SK-N-SH treated with all-trans-retinoic acid at 6 μM for 48 hours (cell line): ENCODE measurements at regions not wholly inside any gene's neighbourhood (a gene's known extent, or its start where the extent isn't known, plus 50 kb on each side); places are given as distances from the start of the nearest gene placed in this dataset.
"Not testable (repeated sequence)": the region's sequence is repeated elsewhere in the genome, so short reads cannot be mapped to it uniquely, and the experiment has no call there.

Experiments
- ATAC-seq: fragments of 200-7000 bp; cut with Tn5 transposase; 3 replicates; pipeline ENCODE4 v1.9.1; 2020; ENCODE audit warnings: mild to moderate bottlenecking, moderate library complexity
- ARNTL ChIP-seq: fragments of 450-650 bp; formaldehyde crosslinking; IDR thresholded peaks from 2 replicates; pipeline ENCODE4 v1.5.0; 2020; ENCODE audit warnings: low read depth, mild to moderate bottlenecking, moderate library complexity, borderline replicate concordance
- BACH2 ChIP-seq: fragments of 250-450 bp; sonication (Bioruptor Pico); IDR thresholded peaks from 2 replicates; pipeline ENCODE4 v1.9.0; 2021; ENCODE audit warnings: mild to moderate bottlenecking, borderline replicate concordance
- CREB5 ChIP-seq: fragments of 250-450 bp; sonication (Bioruptor Pico); IDR thresholded peaks from 2 replicates; pipeline ENCODE4 v1.5.1; 2020; ENCODE audit warnings: low read depth, mild to moderate bottlenecking, moderate library complexity
- CSDC2 ChIP-seq: fragments of 250-450 bp; sonication (Bioruptor Pico); IDR thresholded peaks from 2 replicates; pipeline ENCODE4 v1.5.0; 2020; ENCODE audit warnings: mild to moderate bottlenecking, moderate library complexity
- CSRNP3 ChIP-seq: fragments of 250-450 bp; sonication (Bioruptor Pico); IDR thresholded peaks from 2 replicates; pipeline ENCODE4 v1.5.1; 2021; ENCODE audit warnings: mild to moderate bottlenecking, moderate library complexity
- ESRRG ChIP-seq: fragments of 250-450 bp; sonication (Bioruptor Pico); IDR thresholded peaks from 2 replicates; pipeline ENCODE4 v1.6.1; 2021; ENCODE audit warnings: mild to moderate bottlenecking
- GLIS3 ChIP-seq: fragments of 250-450 bp; sonication (Bioruptor Pico); IDR thresholded peaks from 2 replicates; pipeline ENCODE4 v1.5.0; 2020; ENCODE audit warnings: mild to moderate bottlenecking, moderate library complexity
- ISL1 ChIP-seq: fragments of 250-450 bp; sonication (Bioruptor Pico); IDR thresholded peaks from 2 replicates; pipeline ENCODE4 v2.1.2; 2022; ENCODE audit warnings: mild to moderate bottlenecking, moderate library complexity
- OSR1 ChIP-seq: fragments of 250-450 bp; sonication (Bioruptor Pico); IDR thresholded peaks from 2 replicates; pipeline ENCODE4 v1.8.0; 2022; ENCODE audit warnings: moderate library complexity, mild to moderate bottlenecking, inconsistent platforms
- POU6F1 ChIP-seq: fragments of 250-450 bp; sonication (Bioruptor Pico); IDR thresholded peaks from 2 replicates; pipeline ENCODE4 v1.8.0; 2021; ENCODE audit warnings: low read depth, mild to moderate bottlenecking, moderate library complexity, borderline replicate concordance
- PPARA ChIP-seq: fragments of 250-450 bp; sonication (Bioruptor Pico); IDR thresholded peaks from 2 replicates; pipeline ENCODE4 v1.5.0; 2020; ENCODE audit warnings: mild to moderate bottlenecking, borderline replicate concordance
- RARB ChIP-seq: fragments of 250-450 bp; sonication (Bioruptor Pico); IDR thresholded peaks from 2 replicates; pipeline ENCODE4 v1.8.0; 2021; ENCODE audit warnings: mild to moderate bottlenecking, moderate library complexity
- SNAI2 ChIP-seq: fragments of 250-450 bp; sonication (Bioruptor Pico); IDR thresholded peaks from 2 replicates; pipeline ENCODE4 v1.5.0; 2020; ENCODE audit warnings: mild to moderate bottlenecking, moderate library complexity
- TCF4 ChIP-seq: fragments of 250-450 bp; sonication (Bioruptor Pico); IDR thresholded peaks from 2 replicates; pipeline ENCODE4 v1.8.0; 2021; ENCODE audit warnings: mild to moderate bottlenecking, moderate library complexity, borderline replicate concordance
- TOX ChIP-seq: fragments of 250-450 bp; sonication (Bioruptor Pico); IDR thresholded peaks from 2 replicates; pipeline ENCODE4 v1.8.0; 2021; ENCODE audit warnings: mild to moderate bottlenecking, moderate library complexity, borderline replicate concordance
- TSHZ2 ChIP-seq: fragments of 250-450 bp; sonication (Bioruptor Pico); IDR thresholded peaks from 2 replicates; pipeline ENCODE4 v1.5.0; 2020; ENCODE audit warnings: mild to moderate bottlenecking, moderate library complexity
- ZC3H10 ChIP-seq: fragments of 250-450 bp; sonication (Bioruptor Pico); IDR thresholded peaks from 2 replicates; pipeline ENCODE4 v1.5.1; 2021; ENCODE audit warnings: mild to moderate bottlenecking, moderate library complexity
- ZFP30 ChIP-seq: fragments of 450-650 bp; formaldehyde crosslinking; IDR thresholded peaks from 2 replicates; pipeline ENCODE4 v1.5.0; 2022; ENCODE audit warnings: mild to moderate bottlenecking, moderate library complexity
- ZNF565 ChIP-seq: fragments of 450-650 bp; formaldehyde crosslinking; conservative IDR thresholded peaks from 2 replicates; pipeline ENCODE4 v1.5.0; 2020; ENCODE audit warnings: low read depth, mild to moderate bottlenecking, moderate library complexity
- ZNF8 ChIP-seq: fragments of 450-650 bp; formaldehyde crosslinking; IDR thresholded peaks from 2 replicates; pipeline ENCODE4 v1.5.0; 2020; ENCODE audit warnings: mild to moderate bottlenecking, moderate library complexity

GRCh38 chr16:16940351-16940750, 530.4 kb downstream of the XYLT1 start:
- ATAC-seq = no peak
- TF ChIP-seq SNAI2 (CRISPR knock-in tag) = no peak
- TF ChIP-seq ZFP30 = no peak
- TF ChIP-seq OSR1 (CRISPR knock-in tag) = no peak
- no peak for TF ChIP-seq TCF4 (CRISPR knock-in tag)
- no peak for TF ChIP-seq TOX (CRISPR knock-in tag)
- TF ChIP-seq ARNTL (CRISPR knock-in tag) = no peak
- TF ChIP-seq ISL1 (CRISPR knock-in tag) = no peak
- no peak for TF ChIP-seq GLIS3 (CRISPR knock-in tag)
- TF ChIP-seq RARB = no peak
- TF ChIP-seq ZC3H10 = no peak

GRCh38 chr16:16942849-16943248, 527.9 kb downstream of the XYLT1 start:
- ATAC-seq = not testable (repeated sequence)

GRCh38 chr16:16945207-16945606, 525.6 kb downstream of the XYLT1 start:
- ATAC-seq = no peak
- TF ChIP-seq PPARA (CRISPR knock-in tag) = no peak
- TF ChIP-seq CSRNP3 = no peak
- no peak for TF ChIP-seq BACH2
- TF ChIP-seq TSHZ2 (CRISPR knock-in tag) = no peak
- TF ChIP-seq CSDC2 (CRISPR knock-in tag) = no peak
- no peak for TF ChIP-seq OSR1 (CRISPR knock-in tag)
- no peak for TF ChIP-seq ZNF565 (CRISPR knock-in tag)
- TF ChIP-seq ZFP30 = no peak
- TF ChIP-seq ISL1 (CRISPR knock-in tag) = no peak
- no peak for TF ChIP-seq CREB5

- no peak for ATAC-seq
- TF ChIP-seq ESRRG (CRISPR knock-in tag) (no peak), PPARA (CRISPR knock-in tag) (no peak), POU6F1 (CRISPR knock-in tag) (no peak), TSHZ2 (CRISPR knock-in tag) (no peak), SNAI2 (CRISPR knock-in tag) (no peak), ZC3H10 (no peak), CSDC2 (CRISPR knock-in tag) (no peak), TCF4 (CRISPR knock-in tag) (no peak), RARB (no peak), ARNTL (CRISPR knock-in tag) (no peak), ZNF8 (CRISPR knock-in tag) (no peak), BACH2 (no peak)
These were observed 514.4 kb downstream of the XYLT1 start for GRCh38 chr16:16956376-16956775.
